Testis (tissue), 2 donors: ENCODE measurements at regions not wholly inside any gene's neighbourhood (a gene's known extent, or its start where the extent isn't known, plus 50 kb on each side); places are given as distances from the start of the nearest gene placed in this dataset.

ENCODE experiments used
- POLR2A ChIP-seq: fragments of 450-650 bp; IDR thresholded peaks from one replicate; pipeline ENCODE4 v1.6.1; 2017; ENCODE audit warnings: antibody characterized with exemption, mild to moderate bottlenecking, moderate library complexity
- TF ChIP-seq, protein P1 (sequence below), 3 experiments: fragments of 450-650 bp in 2 of 3; fragments of 200-600 bp in 1 of 3; sonication (generic) in 1 of 3; IDR thresholded peaks; one replicate each; pipeline ENCODE4 v1.5.1; 2016 to 2019; ENCODE audit warnings: antibody characterized with exemption in 3 of 3, mild to moderate bottlenecking in 2 of 3, moderate library complexity in 1 of 3

- no peak for TF ChIP-seq POLR2A
- TF ChIP-seq, protein P1, sequence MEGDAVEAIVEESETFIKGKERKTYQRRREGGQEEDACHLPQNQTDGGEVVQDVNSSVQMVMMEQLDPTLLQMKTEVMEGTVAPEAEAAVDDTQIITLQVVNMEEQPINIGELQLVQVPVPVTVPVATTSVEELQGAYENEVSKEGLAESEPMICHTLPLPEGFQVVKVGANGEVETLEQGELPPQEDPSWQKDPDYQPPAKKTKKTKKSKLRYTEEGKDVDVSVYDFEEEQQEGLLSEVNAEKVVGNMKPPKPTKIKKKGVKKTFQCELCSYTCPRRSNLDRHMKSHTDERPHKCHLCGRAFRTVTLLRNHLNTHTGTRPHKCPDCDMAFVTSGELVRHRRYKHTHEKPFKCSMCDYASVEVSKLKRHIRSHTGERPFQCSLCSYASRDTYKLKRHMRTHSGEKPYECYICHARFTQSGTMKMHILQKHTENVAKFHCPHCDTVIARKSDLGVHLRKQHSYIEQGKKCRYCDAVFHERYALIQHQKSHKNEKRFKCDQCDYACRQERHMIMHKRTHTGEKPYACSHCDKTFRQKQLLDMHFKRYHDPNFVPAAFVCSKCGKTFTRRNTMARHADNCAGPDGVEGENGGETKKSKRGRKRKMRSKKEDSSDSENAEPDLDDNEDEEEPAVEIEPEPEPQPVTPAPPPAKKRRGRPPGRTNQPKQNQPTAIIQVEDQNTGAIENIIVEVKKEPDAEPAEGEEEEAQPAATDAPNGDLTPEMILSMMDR (IDR thresholded peaks at IDR 0.05) = no peak
These were observed 61.5 kb upstream of the CADPS start for GRCh38 chr3:62936626-62937254.
